C4-2B (cell line): ENCODE measurements at regions not wholly inside any gene's neighbourhood (a gene's known extent, or its start where the extent isn't known, plus 50 kb on each side); places are given as distances from the start of the nearest gene placed in this dataset.

ENCODE experiments used
- H3K27ac ChIP-seq: fragments of 450-650 bp; 2 replicates; pipeline ENCODE4 v1.5.1; 2017
- ZFX ChIP-seq: fragments of 450-650 bp; IDR thresholded peaks from 2 replicates; pipeline ENCODE4 v1.6.1; 2017
- TF ChIP-seq, protein P1 (sequence below): fragments of 450-650 bp; conservative IDR thresholded peaks from 2 replicates; pipeline ENCODE4 v1.5.1; 2017; ENCODE audit warnings: mild to moderate bottlenecking

DNA sequence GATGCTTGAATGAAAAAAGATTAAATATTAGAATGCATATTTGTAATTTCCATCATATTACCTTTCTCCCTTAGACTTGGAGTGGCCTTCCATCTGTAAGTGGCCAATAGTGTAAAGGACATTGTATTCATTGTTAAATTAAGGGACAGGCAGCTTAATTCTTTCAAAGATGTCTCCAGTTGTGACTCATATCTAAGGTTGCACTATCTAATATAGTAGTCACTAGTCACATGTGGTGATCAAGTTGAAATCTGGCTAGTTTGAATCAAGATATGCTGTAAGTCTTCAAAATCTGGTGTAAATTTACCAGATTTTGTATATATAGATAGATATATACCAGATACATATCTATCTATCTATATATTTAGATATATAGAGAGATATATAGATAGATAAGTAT is 52.4 kb upstream of the AGPS start:
- TF ChIP-seq ZFX, result no peak
- TF ChIP-seq, protein P1, sequence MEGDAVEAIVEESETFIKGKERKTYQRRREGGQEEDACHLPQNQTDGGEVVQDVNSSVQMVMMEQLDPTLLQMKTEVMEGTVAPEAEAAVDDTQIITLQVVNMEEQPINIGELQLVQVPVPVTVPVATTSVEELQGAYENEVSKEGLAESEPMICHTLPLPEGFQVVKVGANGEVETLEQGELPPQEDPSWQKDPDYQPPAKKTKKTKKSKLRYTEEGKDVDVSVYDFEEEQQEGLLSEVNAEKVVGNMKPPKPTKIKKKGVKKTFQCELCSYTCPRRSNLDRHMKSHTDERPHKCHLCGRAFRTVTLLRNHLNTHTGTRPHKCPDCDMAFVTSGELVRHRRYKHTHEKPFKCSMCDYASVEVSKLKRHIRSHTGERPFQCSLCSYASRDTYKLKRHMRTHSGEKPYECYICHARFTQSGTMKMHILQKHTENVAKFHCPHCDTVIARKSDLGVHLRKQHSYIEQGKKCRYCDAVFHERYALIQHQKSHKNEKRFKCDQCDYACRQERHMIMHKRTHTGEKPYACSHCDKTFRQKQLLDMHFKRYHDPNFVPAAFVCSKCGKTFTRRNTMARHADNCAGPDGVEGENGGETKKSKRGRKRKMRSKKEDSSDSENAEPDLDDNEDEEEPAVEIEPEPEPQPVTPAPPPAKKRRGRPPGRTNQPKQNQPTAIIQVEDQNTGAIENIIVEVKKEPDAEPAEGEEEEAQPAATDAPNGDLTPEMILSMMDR, result no peak
- H3K27ac ChIP-seq, result no peak overlapping the region

DNA sequence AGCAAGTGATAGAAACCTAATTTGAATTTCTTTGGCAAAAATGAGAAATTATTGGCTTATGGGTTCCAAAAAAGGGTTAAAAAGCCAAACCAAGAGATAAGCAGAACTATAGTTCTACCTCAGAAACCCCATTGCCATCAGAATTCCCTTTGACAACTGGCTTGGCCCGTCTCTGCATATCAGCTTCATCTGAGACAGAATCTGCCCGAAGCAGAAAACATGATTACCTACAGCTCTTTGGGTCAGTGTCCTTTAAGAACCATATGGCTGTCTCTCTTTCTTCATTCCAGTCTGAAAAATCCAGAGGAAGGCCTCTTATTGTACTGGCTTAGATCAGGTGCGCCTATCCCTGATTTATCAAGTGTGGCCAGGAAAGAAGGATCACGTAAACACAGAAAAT is 49.8 kb upstream of the AGPS start:
- TF ChIP-seq, protein P1, result no peak
- no peak for TF ChIP-seq ZFX
- H3K27ac ChIP-seq, result no peak overlapping the region
